HFFc6 (cell line): ENCODE measurements at regions not wholly inside any gene's neighbourhood (a gene's known extent, or its start where the extent isn't known, plus 50 kb on each side); places are given as distances from the start of the nearest gene placed in this dataset.

Source experiments
- DNase-seq: peaks from one replicate; pipeline ENCODE4 v3.0.0-alpha.2; 2018
- H3K27ac Mint-ChIP-seq: 2 replicates; pipeline ENCODE4 v1.8.0; 2020; ENCODE audit warnings: mild to moderate bottlenecking, mixed read lengths
- H3K27me3 Mint-ChIP-seq: 2 replicates; pipeline ENCODE4 v1.8.0; 2021; ENCODE audit warnings: mild to moderate bottlenecking, moderate library complexity, mixed read lengths; ENCODE audit not compliant: insufficient read depth
- H3K36me3 Mint-ChIP-seq: 2 replicates; pipeline ENCODE4 v1.8.0; 2021; ENCODE audit warnings: low read depth, mixed read lengths
- H3K4me1 Mint-ChIP-seq: 2 replicates; pipeline ENCODE4 v1.8.0; 2020; ENCODE audit warnings: low read depth, mixed read lengths
- H3K4me3 Mint-ChIP-seq: 2 replicates; pipeline ENCODE4 v1.8.0; 2020; ENCODE audit warnings: mild to moderate bottlenecking, moderate library complexity, mixed read lengths
- H3K9me3 Mint-ChIP-seq: 2 replicates; pipeline ENCODE4 v1.8.0; 2020; ENCODE audit warnings: mild to moderate bottlenecking, mixed read lengths
- TF ChIP-seq, protein P1 (sequence below): fragments of 200-600 bp; sonication (generic); IDR thresholded peaks from 2 replicates; pipeline ENCODE4 v1.5.0; 2021; ENCODE audit warnings: antibody characterized with exemption, mild to moderate bottlenecking

DNA sequence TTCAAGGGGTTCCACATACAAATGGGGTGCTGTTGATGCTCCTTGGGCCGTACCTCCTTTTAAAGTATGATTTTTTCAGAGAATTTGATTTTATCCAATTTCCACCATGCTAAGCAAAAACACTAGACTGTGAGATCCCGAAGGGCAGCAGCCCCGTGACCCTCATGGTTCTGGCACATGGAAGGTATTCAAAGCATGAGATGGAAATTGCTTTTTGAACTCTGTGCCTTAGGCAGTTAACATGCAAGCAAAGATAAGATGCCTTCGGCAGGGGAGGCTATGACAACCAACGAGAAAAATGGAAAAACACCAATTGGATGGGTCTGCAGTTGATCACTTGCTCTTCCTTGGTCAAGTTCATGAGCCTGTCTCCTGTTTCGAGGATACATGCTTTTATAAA is 120.8 kb upstream of the DIO3 start:
- DNase-seq: no peak
- TF ChIP-seq, protein P1, sequence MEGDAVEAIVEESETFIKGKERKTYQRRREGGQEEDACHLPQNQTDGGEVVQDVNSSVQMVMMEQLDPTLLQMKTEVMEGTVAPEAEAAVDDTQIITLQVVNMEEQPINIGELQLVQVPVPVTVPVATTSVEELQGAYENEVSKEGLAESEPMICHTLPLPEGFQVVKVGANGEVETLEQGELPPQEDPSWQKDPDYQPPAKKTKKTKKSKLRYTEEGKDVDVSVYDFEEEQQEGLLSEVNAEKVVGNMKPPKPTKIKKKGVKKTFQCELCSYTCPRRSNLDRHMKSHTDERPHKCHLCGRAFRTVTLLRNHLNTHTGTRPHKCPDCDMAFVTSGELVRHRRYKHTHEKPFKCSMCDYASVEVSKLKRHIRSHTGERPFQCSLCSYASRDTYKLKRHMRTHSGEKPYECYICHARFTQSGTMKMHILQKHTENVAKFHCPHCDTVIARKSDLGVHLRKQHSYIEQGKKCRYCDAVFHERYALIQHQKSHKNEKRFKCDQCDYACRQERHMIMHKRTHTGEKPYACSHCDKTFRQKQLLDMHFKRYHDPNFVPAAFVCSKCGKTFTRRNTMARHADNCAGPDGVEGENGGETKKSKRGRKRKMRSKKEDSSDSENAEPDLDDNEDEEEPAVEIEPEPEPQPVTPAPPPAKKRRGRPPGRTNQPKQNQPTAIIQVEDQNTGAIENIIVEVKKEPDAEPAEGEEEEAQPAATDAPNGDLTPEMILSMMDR: no peak
- Mint-ChIP-seq H3K4me1 (no peaks in the 10 kb centered on the region), H3K9me3 (peaks cover 4% of the 10 kb centered on the region; the same call in 1 of the 2 replicates), H3K4me3 (no peak overlapping the region), H3K27me3 (peaks cover 26% of the 10 kb centered on the region), H3K27ac (no peak overlapping the region), H3K36me3 (no peaks in the 10 kb centered on the region)

DNA sequence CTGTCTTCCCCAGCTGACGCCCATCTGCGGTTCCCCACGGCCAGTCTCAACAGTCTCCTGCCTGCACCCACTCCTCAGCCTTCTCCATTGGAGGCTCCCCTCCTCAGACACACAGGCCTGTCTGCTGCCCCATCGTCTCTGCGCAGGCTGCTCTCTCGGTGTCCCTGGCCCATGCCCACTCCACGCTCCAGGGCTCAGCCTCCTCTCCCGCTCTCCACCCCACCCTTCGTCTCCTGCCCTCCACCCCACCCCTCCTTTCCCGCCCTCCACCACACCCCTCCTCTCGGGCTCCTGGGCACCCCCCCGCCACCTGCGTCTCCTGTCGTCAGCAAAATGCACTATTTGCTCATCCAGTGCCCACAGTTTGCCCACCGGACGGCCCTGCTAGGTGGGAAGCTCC is 119.6 kb upstream of the DIO3 start:
- no peak for DNase-seq
- no peaks in the 10 kb centered on the region for H3K36me3 Mint-ChIP-seq
- no peaks in the 10 kb centered on the region for H3K9me3 Mint-ChIP-seq
- TF ChIP-seq, protein P1: no peak
- H3K4me3 Mint-ChIP-seq: no peak overlapping the region
- no peaks in the 10 kb centered on the region for H3K4me1 Mint-ChIP-seq
- H3K27me3 Mint-ChIP-seq: peaks cover 23% of the 10 kb centered on the region
- H3K27ac Mint-ChIP-seq: no peak overlapping the region

DNA sequence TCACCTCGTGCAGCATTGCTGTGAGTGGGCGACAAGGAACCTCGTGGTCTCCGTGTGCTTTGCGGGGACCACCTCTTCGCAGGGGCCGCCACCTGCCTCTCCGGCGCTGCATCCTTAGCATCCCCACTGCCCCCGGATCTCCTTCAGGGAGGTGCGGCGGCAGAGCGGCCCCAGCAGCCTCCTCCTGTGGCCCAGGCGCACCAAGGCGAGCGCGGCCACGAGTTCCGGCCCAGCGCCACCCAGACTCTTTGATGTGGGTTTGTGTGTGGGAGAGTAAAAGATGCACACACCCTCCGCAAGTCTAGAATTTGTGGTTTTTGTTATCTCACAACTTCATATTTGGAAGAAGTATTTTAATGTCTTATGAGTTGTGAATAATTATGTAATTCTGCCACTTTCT is 118.8 kb upstream of the DIO3 start:
- no peak for DNase-seq
- Mint-ChIP-seq H3K27me3 (peaks cover 23% of the 10 kb centered on the region), H3K27ac (no peak overlapping the region), H3K36me3 (no peaks in the 10 kb centered on the region), H3K9me3 (no peaks in the 10 kb centered on the region), H3K4me3 (no peak overlapping the region), H3K4me1 (no peaks in the 10 kb centered on the region)
- TF ChIP-seq, protein P1: no peak

DNA sequence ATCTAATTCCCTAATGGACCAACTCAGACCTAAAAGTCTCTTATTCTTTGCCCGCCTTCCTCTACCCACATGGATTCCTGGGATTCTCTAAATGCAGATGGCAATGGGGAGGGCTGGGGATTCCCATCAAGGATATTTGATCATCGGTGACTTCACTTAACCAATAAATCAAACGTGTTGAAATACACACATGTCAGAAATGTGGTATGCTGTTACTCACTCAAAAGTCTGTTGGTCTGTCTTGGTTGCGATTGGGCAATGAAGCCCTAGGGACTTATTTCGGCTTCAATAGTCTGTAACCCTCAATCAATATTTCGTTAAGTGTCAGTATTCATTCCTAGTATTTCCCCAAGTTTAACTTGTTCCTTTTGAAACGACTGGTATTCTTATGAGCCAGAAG is 117.2 kb upstream of the DIO3 start:
- TF ChIP-seq, protein P1: no peak
- H3K4me3 Mint-ChIP-seq: no peak overlapping the region
- no peak for DNase-seq

DNA sequence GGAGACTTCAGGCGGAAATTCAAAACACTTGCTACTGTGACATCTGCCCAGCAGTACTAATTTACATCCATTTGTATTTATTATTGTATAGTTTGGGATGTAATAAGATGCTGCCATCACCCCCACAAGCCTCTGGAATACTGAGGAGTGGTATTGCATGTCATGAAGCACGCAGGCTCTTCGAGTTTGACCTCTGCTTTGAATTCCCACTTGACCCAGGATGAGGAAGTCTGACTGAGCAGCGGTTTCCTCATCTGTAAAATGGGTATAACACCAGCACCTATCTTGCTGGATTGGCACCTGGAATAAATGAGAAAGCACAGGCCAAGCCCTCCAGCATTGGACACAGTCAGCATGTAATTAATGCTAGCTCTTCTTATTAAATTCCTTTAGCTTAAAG is 116.0 kb upstream of the DIO3 start:
- no peak overlapping the region for H3K27ac Mint-ChIP-seq
- peaks cover 23% of the 10 kb centered on the region for H3K27me3 Mint-ChIP-seq
- H3K9me3 Mint-ChIP-seq: no peaks in the 10 kb centered on the region
- H3K36me3 Mint-ChIP-seq: no peaks in the 10 kb centered on the region
- DNase-seq: no peak
- H3K4me1 Mint-ChIP-seq: no peaks in the 10 kb centered on the region
- no peak overlapping the region for H3K4me3 Mint-ChIP-seq
- TF ChIP-seq, protein P1: no peak

More for the DNA sequence above, 117.2 kb upstream of the DIO3 start:
- Mint-ChIP-seq H3K4me1 (no peaks in the 10 kb centered on the region), H3K27me3 (peaks cover 23% of the 10 kb centered on the region), H3K36me3 (no peaks in the 10 kb centered on the region), H3K9me3 (no peaks in the 10 kb centered on the region), H3K27ac (no peak overlapping the region)

DNA sequence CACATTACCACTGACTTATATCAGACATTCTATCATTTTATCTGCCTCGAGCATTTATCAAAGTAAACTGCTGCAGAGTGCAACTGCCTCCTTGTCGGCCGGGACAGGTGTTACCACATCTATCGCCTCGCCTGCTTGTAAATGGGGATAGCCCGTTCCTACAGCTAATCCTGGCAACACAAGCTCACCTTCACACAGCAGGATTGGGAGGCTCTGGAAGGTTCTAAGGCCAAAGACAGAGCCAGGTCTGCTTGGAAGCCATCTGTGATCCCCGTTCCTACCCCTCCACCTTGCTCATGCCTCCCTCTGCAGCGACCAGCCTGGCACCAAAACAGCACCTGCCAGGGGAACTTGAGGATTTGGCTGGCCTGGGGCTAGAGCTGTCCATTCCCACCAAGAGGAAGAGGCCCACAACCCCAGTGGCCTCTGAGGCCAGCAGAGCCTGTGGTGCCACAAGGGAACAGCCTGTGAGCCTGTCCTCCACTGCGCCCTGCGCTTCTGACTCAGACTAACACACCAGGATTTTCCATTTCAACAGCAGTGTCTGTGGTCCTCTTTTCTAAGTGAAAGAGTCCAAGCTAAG is 114.8 kb upstream of the DIO3 start:
- no peaks in the 10 kb centered on the region for H3K36me3 Mint-ChIP-seq
- H3K4me3 Mint-ChIP-seq: no peak overlapping the region
- H3K4me1 Mint-ChIP-seq: no peaks in the 10 kb centered on the region
- H3K27me3 Mint-ChIP-seq: peaks cover 22% of the 10 kb centered on the region
- TF ChIP-seq, protein P1: no peak
- no peak for DNase-seq
- H3K9me3 Mint-ChIP-seq: no peaks in the 10 kb centered on the region
- H3K27ac Mint-ChIP-seq: no peak overlapping the region
